Skeletal muscle satellite cell (primary cell): ENCODE measurements at regions not wholly inside any gene's neighbourhood (a gene's known extent, or its start where the extent isn't known, plus 50 kb on each side); places are given as distances from the start of the nearest gene placed in this dataset.

Experiments used
- H3K27me3 ChIP-seq: 2 replicates; pipeline ENCODE4 v1.7.0; 2013; ENCODE audit warnings: low read length; ENCODE audit not compliant: control insufficient read depth, insufficient read depth
- H3K36me3 ChIP-seq: 2 replicates; pipeline ENCODE4 v1.7.0; 2013; ENCODE audit warnings: mild to moderate bottlenecking, control low read depth, low read length; ENCODE audit not compliant: insufficient read depth
- H3K4me1 ChIP-seq: 2 replicates; pipeline ENCODE4 v1.7.0; 2013; ENCODE audit warnings: low read length; ENCODE audit not compliant: control insufficient read depth, insufficient read depth
- H3K4me2 ChIP-seq: 2 replicates; pipeline ENCODE4 v1.7.0; 2013; ENCODE audit warnings: mild to moderate bottlenecking, low read length
- H3K4me3 ChIP-seq: 2 replicates; pipeline ENCODE4 v1.7.0; 2013; ENCODE audit warnings: low read length
- H3K9ac ChIP-seq: 2 replicates; pipeline ENCODE4 v1.7.0; 2013; ENCODE audit warnings: mild to moderate bottlenecking, low read depth, low read length, moderate library complexity
- H3K9me3 ChIP-seq: replicated peaks from 2 replicates; pipeline ENCODE4 v1.7.0; 2013; ENCODE audit warnings: mild to moderate bottlenecking, control low read depth, low read length

DNA sequence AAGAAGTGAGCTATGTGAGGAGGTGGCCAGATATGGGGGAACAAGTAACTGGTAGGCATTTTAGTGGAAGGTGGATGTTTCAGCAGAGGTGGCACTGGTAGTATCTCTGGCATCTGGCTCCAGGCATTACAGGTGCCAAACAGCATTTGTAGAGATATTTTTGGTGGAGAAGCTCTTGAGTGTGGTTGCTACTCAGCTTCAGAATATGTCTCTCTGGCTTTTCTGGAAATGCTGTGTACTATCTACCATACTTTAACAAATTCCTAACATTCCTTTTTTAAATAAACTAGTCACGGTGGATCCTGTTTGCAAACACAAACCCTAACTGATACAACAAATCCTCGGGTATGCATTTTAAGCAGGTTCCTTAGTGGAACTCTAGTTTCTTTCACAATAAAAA lies 128.0 kb downstream of the BARX2 start:
- Histone ChIP-seq H3K4me2 (no peak overlapping the region), H3K4me3 (no peak overlapping the region)

DNA sequence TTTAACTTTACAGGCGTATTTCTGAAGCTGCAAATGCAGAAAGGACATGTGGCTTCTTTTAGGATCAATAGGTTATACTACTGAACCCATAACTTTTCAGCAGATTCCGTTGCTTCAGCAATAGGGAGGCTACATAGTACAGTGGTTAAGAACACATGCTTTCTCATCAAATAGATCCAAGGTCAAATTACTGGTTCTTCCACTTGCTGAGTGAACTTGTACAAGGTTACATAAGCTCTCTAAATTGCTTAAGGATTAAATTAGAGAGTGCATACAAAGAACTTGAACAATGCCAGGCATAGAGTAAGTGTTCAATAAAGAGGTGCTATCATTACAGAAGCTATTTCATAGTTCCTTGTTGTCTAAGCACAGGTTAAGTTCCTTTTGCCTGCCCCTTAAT lies 129.6 kb downstream of the BARX2 start:
- H3K4me2 ChIP-seq: no peak overlapping the region
- no peak overlapping the region for H3K4me3 ChIP-seq
- H3K9me3 ChIP-seq: no peaks in the 10 kb centered on the region
- no peaks in the 10 kb centered on the region for H3K36me3 ChIP-seq
- H3K4me1 ChIP-seq: no peaks in the 10 kb centered on the region
- H3K27me3 ChIP-seq: no peaks in the 10 kb centered on the region
- no peak overlapping the region for H3K9ac ChIP-seq

More for the DNA sequence above, 128.0 kb downstream of the BARX2 start:
- H3K9me3 ChIP-seq: no peaks in the 10 kb centered on the region
- H3K36me3 ChIP-seq: no peaks in the 10 kb centered on the region
- no peaks in the 10 kb centered on the region for H3K27me3 ChIP-seq
- no peak overlapping the region for H3K9ac ChIP-seq
- no peaks in the 10 kb centered on the region for H3K4me1 ChIP-seq

DNA sequence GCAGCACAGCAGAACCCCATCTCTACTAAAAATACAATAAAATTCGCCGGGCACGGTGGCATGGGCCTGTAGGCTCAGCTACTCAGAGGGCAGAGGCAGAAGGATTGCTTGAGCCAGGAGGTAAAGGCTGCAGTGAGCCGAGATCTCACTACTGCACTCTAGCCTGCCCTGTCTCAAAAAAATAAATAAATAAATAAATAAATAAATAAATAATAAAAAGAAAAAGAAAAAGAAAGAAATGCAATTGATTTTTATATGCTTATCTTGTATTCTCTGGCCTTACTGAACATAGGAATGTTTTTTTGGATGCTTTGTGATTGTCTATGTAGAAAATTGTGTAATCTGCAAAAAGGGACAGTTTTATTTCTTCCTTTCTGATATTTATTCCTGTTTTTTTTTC lies 132.5 kb downstream of the BARX2 start:
- Histone ChIP-seq H3K36me3 (no peaks in the 10 kb centered on the region), H3K4me1 (no peaks in the 10 kb centered on the region), H3K4me2 (no peak overlapping the region), H3K9ac (no peak overlapping the region), H3K27me3 (no peaks in the 10 kb centered on the region), H3K9me3 (no peaks in the 10 kb centered on the region), H3K4me3 (no peak overlapping the region)

DNA sequence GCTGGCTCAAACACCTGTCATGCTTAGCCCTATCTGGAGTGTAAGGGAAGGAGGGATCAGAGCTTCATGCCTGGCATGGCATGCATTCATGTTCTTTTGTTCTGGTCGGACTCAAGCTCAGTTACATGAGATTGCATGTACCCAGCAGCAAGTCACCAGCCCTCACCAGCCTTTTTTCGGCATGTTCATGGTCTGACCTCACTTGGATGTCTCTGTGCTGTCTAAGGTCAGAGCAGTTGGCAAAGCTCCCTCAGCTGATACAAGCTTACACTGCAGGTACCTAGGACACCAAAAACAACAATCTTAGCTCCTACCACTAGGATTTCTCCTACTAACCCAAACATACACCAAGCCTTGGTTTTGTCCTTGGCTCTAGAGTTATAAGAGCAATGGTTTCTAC lies 152.6 kb downstream of the BARX2 start:
- H3K36me3 ChIP-seq: no peaks in the 10 kb centered on the region
- H3K9ac ChIP-seq: no peak overlapping the region
- no peaks in the 10 kb centered on the region for H3K27me3 ChIP-seq
- H3K9me3 ChIP-seq: no peaks in the 10 kb centered on the region
- no peak overlapping the region for H3K4me2 ChIP-seq
- no peaks in the 10 kb centered on the region for H3K4me1 ChIP-seq
- H3K4me3 ChIP-seq: no peak overlapping the region

DNA sequence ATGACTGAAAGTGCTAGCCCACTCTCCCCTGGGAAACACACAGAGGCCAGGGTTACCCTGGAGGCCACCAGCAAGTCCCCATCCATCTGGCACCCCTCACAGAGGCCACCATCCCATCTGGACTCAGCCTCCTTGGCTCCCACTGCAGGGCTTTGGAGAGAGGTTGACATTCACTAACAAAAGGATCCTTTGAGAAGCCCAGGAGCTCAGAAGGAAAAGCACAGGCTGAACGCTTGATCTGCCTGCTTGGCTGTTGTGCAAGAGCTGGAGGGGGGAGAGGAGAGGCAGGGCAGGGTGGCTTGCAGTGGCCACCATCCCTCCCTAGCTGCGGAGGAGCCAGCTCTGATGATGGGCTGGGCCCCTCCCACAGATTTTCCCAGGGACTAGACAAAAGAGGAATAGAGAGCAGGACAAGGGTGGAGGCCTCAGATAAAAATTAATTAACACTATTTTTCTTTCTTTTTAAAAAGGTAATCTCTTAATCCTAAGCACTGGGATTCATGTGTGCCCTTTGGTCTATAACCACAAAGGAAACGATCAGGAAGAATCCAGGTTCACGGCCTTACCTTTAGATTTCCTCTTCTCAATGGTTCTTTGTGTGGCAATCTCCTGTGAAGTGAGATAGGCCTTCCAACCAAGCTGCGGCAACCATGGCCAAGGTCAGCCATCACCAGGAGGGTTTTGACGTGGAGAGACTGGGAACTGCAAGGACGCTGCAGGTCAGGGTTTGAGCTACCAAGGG lies 154.7 kb downstream of the BARX2 start:
- Histone ChIP-seq H3K4me3 (no peak overlapping the region), H3K4me1 (no peaks in the 10 kb centered on the region), H3K27me3 (no peaks in the 10 kb centered on the region)

DNA sequence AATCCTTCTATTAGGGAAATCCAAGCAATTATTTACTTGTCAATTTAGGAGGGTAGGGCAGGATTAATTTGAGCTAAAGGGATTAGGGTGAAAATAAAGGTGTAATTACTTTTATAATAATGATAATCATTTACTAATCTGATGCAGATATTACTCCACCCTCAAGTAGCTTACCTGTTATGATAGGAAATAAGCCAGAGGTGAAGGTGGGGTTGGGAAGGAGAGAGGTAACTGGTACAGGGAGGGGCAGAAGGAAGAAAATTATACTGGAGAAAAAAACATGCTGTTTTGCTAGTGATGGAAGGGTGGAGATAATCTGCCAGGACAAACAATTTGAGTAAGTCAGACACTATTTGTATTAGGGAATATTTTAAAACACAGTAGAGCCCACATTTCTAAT lies 157.7 kb downstream of the BARX2 start:
- Histone ChIP-seq H3K27me3 (no peaks in the 10 kb centered on the region), H3K9me3 (no peaks in the 10 kb centered on the region), H3K4me3 (no peak overlapping the region), H3K36me3 (no peaks in the 10 kb centered on the region), H3K4me1 (no peaks in the 10 kb centered on the region), H3K9ac (no peak overlapping the region), H3K4me2 (no peak overlapping the region)

More for the DNA sequence above, 154.7 kb downstream of the BARX2 start:
- Histone ChIP-seq H3K9me3 (no peaks in the 10 kb centered on the region), H3K36me3 (no peaks in the 10 kb centered on the region), H3K9ac (no peak overlapping the region), H3K4me2 (no peak overlapping the region)

DNA sequence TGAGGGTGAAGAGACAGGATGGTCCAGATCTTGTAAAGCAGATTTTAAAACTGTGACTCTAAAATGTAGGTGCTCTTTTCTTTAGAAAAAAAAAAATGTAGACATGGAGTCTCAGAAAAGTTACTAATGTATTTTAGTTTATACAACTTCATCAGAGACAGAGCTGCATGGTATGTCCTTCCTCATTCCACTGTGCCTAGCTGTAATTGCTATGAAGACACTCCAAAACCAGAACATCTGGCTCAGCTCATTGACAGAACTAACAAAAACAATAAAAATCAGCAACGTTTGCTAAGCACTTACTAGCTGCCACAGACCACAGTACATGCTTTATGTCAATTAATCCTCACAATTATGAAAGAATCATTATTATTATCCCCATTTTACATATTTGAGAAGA lies 160.7 kb downstream of the BARX2 start:
- no peak overlapping the region for H3K9ac ChIP-seq
- H3K4me3 ChIP-seq: no peak overlapping the region
- H3K4me2 ChIP-seq: no peak overlapping the region
- H3K36me3 ChIP-seq: no peaks in the 10 kb centered on the region
- no peaks in the 10 kb centered on the region for H3K27me3 ChIP-seq
- H3K9me3 ChIP-seq: no peaks in the 10 kb centered on the region
- H3K4me1 ChIP-seq: no peaks in the 10 kb centered on the region

DNA sequence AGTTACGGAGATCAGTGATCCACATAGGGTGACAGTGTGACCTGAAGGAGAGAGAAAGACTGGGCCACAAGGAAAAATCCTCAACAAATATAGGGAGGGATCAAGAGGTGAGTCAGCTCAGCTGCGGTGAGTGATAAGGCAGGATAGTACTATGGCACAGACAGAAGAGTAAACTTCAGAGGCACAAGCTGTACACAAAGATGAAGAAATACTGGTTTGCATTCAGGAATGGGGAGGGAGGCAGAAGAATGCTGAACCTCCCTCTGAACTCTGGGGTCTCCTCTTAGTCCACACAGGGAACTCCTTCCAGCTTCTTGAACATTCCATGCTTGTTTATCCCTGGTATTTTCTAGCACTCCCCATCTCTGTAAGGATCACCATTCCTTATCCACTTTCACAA lies 162.7 kb downstream of the BARX2 start:
- H3K9ac ChIP-seq: no peak overlapping the region
- no peaks in the 10 kb centered on the region for H3K27me3 ChIP-seq
- no peaks in the 10 kb centered on the region for H3K9me3 ChIP-seq
- no peak overlapping the region for H3K4me2 ChIP-seq
- H3K4me1 ChIP-seq: no peaks in the 10 kb centered on the region
- H3K36me3 ChIP-seq: no peaks in the 10 kb centered on the region
- H3K4me3 ChIP-seq: no peak overlapping the region

DNA sequence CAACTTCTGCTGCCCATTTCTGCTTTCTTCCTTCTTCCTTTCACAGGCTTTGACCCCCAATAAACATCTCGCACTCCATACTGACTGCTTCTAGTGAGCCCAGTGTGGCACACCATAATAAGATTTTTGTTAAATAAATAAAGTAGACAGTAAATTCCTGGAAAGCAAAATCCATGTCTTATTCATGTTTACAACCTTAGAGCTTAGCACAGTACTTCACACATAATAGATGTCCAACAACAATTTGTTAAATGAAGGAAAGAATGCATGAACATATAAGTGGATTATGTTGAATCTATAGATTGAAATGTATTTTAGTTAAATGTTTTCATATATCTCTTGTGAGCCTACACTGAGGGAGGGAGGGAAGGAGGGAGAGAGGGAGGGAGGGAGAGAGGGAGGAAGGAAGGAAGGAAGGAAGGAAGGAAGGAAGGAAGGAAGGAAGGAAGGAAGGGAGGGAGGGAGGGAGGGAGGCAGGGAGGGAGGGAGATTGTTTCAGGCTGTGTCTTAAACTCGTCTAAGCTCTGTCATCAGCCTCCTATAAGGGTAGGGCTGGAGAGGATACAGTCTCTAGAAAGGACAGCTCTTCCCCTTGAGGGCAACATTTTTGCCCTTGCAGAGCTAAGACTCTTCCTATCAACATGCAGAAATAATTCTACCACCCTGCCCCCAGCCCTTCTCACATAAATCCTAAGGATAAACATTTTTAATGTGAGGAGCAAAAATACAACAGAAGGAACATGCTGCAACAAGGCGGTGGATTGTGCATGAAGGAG lies 168.1 kb downstream of the BARX2 start:
- Histone ChIP-seq H3K27me3 (no peaks in the 10 kb centered on the region), H3K4me3 (no peak overlapping the region), H3K9me3 (no peaks in the 10 kb centered on the region), H3K9ac (no peak overlapping the region), H3K4me1 (no peaks in the 10 kb centered on the region), H3K4me2 (no peak overlapping the region), H3K36me3 (no peaks in the 10 kb centered on the region)

DNA sequence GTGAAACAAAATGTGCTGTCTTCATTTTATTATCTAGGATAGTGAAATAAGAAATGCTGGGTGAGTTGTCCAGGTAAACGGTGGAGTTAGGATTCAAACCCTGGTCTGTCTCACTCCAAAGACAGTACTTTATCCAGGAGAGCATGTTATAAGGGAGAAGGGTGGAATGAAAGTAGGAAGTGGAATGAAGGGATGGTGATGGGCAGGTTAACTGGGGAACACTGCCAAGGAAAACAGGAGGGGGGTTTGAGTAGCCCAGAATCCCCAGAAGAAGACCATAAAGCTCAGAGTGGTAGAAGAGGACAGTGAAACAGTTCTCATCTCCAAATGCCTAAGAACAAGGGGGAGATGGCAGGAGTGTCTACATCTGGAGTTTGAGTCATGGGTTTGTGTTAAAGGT lies 169.0 kb downstream of the BARX2 start:
- no peaks in the 10 kb centered on the region for H3K27me3 ChIP-seq
- H3K4me1 ChIP-seq: no peaks in the 10 kb centered on the region
- H3K9me3 ChIP-seq: no peaks in the 10 kb centered on the region
- no peak overlapping the region for H3K4me3 ChIP-seq
- H3K4me2 ChIP-seq: no peak overlapping the region
- H3K36me3 ChIP-seq: no peaks in the 10 kb centered on the region
- H3K9ac ChIP-seq: no peak overlapping the region

DNA sequence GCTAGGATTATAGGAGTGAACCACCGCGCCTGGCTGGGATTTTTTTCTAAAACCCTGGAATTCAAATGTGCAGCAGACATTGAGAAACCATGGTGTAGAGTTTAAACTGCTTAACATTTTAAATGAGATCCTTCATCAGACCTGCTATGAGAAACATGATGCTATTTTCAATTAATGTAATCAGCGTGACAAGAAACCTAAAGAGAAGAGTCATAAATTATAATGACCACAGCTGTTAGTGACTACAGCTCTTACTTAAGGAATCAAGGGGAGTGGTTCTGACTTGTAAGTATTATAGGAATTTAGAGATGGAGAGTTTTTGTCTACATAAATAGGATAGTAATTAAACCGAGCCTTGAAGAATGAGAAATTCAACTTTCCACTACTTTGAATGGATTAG lies 170.6 kb downstream of the BARX2 start:
- no peaks in the 10 kb centered on the region for H3K27me3 ChIP-seq
- H3K9me3 ChIP-seq: peaks cover 3% of the 10 kb centered on the region
- no peak overlapping the region for H3K4me3 ChIP-seq
- no peaks in the 10 kb centered on the region for H3K4me1 ChIP-seq
- no peak overlapping the region for H3K9ac ChIP-seq
- H3K4me2 ChIP-seq: no peak overlapping the region
- H3K36me3 ChIP-seq: no peaks in the 10 kb centered on the region

DNA sequence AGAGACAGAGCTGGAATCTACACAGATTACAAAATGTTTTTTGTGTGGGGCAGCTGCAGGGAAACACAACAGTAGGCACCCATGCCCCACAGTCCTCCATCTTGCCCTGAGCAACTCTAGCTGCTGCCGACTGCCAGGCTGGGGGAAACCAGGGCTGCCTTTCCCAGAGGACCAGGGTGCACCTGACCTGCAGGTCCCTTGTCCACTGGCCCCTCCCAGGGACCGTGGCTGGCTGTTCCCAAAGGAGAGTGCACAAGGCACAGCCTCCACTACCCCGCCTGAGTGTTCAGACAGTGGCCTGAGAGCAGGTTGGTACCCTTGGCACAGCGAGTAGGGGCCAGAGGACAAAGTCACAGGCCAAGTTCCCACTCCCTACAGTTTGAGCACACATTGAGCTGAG lies 181.8 kb downstream of the BARX2 start:
- Histone ChIP-seq H3K27me3 (no peaks in the 10 kb centered on the region), H3K4me1 (no peaks in the 10 kb centered on the region), H3K36me3 (no peaks in the 10 kb centered on the region), H3K9me3 (no peaks in the 10 kb centered on the region), H3K9ac (no peak overlapping the region), H3K4me3 (no peak overlapping the region), H3K4me2 (no peak overlapping the region)
